ENCODE measurements at regions not wholly inside any gene's neighbourhood (a gene's known extent, or its start where the extent isn't known, plus 50 kb on each side); places are given as distances from the start of the nearest gene placed in this dataset.

- 33 to 37% methylated on average over 6 of the region's 6 CpGs for WGBS, 2 donors
- no peaks in the 10 kb centered on the region for H3K36me3 ChIP-seq
- peaks cover 0 to 4% (median 0%) of the 10 kb centered on the region in 4 donors for H3K9me3 ChIP-seq
- DNase-seq, result no peak
- intact Hi-C loops (cut with DNase I), result loop anchor here (5.0 kb wide), 1 partner anchor 112 kb away; no protein-coding TSS in a partner anchor
- H3K4me1 ChIP-seq, result peaks cover 0 to 23% (median 20%) of the 10 kb centered on the region in 4 donors
- H3K27ac ChIP-seq, result peak overlapping the region in 3 of 4 donors; percentile 62 to 71 (median 67)
- H3K4me3 ChIP-seq, result peak overlapping the region in 1 of 4 donors; percentile 1
- H3K27me3 ChIP-seq, result peaks cover 0 to 21% (median 0%) of the 10 kb centered on the region in 3 donors
- no peak for TF ChIP-seq CTCF (IDR thresholded peaks at IDR 0.05)
- TF ChIP-seq EP300 (IDR thresholded peaks at IDR 0.05), result peak in 1 of 4 donors; percentile 12
- TF ChIP-seq POLR2AphosphoS5 (IDR thresholded peaks at IDR 0.05), result peak in 3 of 4 donors; percentile 20 to 69 (median 65)
- TF ChIP-seq POLR2A (IDR thresholded peaks at IDR 0.05), result no peak
Measured at GRCh38 chr19:56969759-56970178, 129.2 kb upstream of the PEG3 start.

GRCh38 chr19:56971230-56971629 lies 130.7 kb upstream of the PEG3 start:
- Histone ChIP-seq H3K27ac (no peak overlapping the region), H3K4me1 (peaks cover 0 to 23% (median 19%) of the 10 kb centered on the region in 4 donors), H3K27me3 (peaks cover 0 to 15% (median 0%) of the 10 kb centered on the region in 3 donors), H3K9me3 (peaks cover 0 to 4% (median 0%) of the 10 kb centered on the region in 4 donors), H3K36me3 (no peaks in the 10 kb centered on the region), H3K4me3 (no peak overlapping the region)
- no peak for DNase-seq
- WGBS, 2 donors, result 81 to 82% methylated on average over 14 of the region's 14 CpGs
- intact Hi-C loops (cut with DNase I), result no loop called here
- no peak for TF ChIP-seq CTCF (IDR thresholded peaks at IDR 0.05)
- no peak for TF ChIP-seq POLR2AphosphoS5 (IDR thresholded peaks at IDR 0.05)
- TF ChIP-seq EP300 (IDR thresholded peaks at IDR 0.05), result no peak
- no peak for TF ChIP-seq POLR2A (IDR thresholded peaks at IDR 0.05)

GRCh38 chr19:56972291-56972841 lies 131.8 kb upstream of the PEG3 start:
- H3K36me3 ChIP-seq, result no peaks in the 10 kb centered on the region
- intact Hi-C loops (cut with DNase I), result no loop called here
- no peak for DNase-seq
- peaks cover 0 to 4% (median 0%) of the 10 kb centered on the region in 4 donors for H3K9me3 ChIP-seq
- no peak overlapping the region for H3K27ac ChIP-seq
- H3K4me1 ChIP-seq, result peaks cover 0 to 23% (median 18%) of the 10 kb centered on the region in 4 donors
- no peak overlapping the region for H3K4me3 ChIP-seq
- H3K27me3 ChIP-seq, result peaks cover 0 to 8% (median 0%) of the 10 kb centered on the region in 3 donors
- TF ChIP-seq EP300 (IDR thresholded peaks at IDR 0.05) (no peak), CTCF (IDR thresholded peaks at IDR 0.05) (no peak), POLR2AphosphoS5 (IDR thresholded peaks at IDR 0.05) (no peak), POLR2A (IDR thresholded peaks at IDR 0.05) (no peak)
- 71 to 79% methylated on average over 16 of the region's 16 CpGs for WGBS, 2 donors

- Histone ChIP-seq H3K27me3 (peaks cover 0 to 8% (median 0%) of the 10 kb centered on the region in 3 donors), H3K27ac (no peak overlapping the region), H3K9me3 (peaks cover 0 to 3% (median 0%) of the 10 kb centered on the region in 4 donors), H3K4me1 (peaks cover 0 to 17% (median 15%) of the 10 kb centered on the region in 4 donors), H3K4me3 (no peak overlapping the region), H3K36me3 (no peaks in the 10 kb centered on the region)
- no peak for TF ChIP-seq EP300 (IDR thresholded peaks at IDR 0.05)
- no peak for TF ChIP-seq POLR2AphosphoS5 (IDR thresholded peaks at IDR 0.05)
- TF ChIP-seq POLR2A (IDR thresholded peaks at IDR 0.05), result no peak
- TF ChIP-seq CTCF (IDR thresholded peaks at IDR 0.05), result no peak
- DNase-seq, result no peak
- WGBS, 2 donors, result 38 to 42% methylated on average over 12 of the region's 12 CpGs
- intact Hi-C loops (cut with DNase I), result no loop called here
Measured at GRCh38 chr19:56973713-56974555, 133.4 kb upstream of the PEG3 start.
